ENCODE measurements at regions not wholly inside any gene's neighbourhood (a gene's known extent, or its start where the extent isn't known, plus 50 kb on each side); places are given as distances from the start of the nearest gene placed in this dataset.

- no peak for DNase-seq
- H3K27ac ChIP-seq (ENCODE audit: low read length), result no peak overlapping the region
- ChIA-PET CTCF (no interaction called here), POLR2A (no interaction called here)
- 89% methylated on average over 6 of the region's 10 CpGs for WGBS (ENCODE audit: insufficient coverage)
- H3K4me1 ChIP-seq (ENCODE audit: control insufficient read depth in 1 of 2, extremely low read depth in 1 of 2, insufficient read depth in 2 of 2, low read length in 2 of 2), result no peaks in the 10 kb centered on the region
- H3K36me3 ChIP-seq (ENCODE audit: control insufficient read depth in 2 of 2, extremely low read depth in 1 of 2, insufficient read depth in 1 of 2, low read length in 1 of 2), result no peaks in the 10 kb centered on the region
- Mint-ChIP-seq H3K4me1 (peaks cover 7 to 13% (median 11%) of the 10 kb centered on the region in 3 donors), H3K36me3 (no peaks in the 10 kb centered on the region), H3K4me3 (no peak overlapping the region), H3K27me3 (peaks cover 11% of the 10 kb centered on the region in 2 donors), H3K27ac (no peak overlapping the region), H3K9me3 (no peaks in the 10 kb centered on the region)
- H3K9me3 ChIP-seq, result no peaks in the 10 kb centered on the region
- ATAC-seq (replicated peaks in 1 of 4), result no peak
- H3K4me3 ChIP-seq (ENCODE audit: control insufficient read depth in 1 of 2, extremely low read depth in 1 of 2, low read length in 1 of 2), result no peak overlapping the region
- peaks cover 0 to 15% of the 10 kb centered on the region in 2 experiments for H3K27me3 ChIP-seq (replicated peaks in 1 of 2; ENCODE audit: control insufficient read depth in 2 of 2, extremely low read depth in 1 of 2, insufficient read depth in 2 of 2, low read length in 1 of 2)
These were observed 144.1 kb upstream of the IGSF21 start for GRCh38 chr1:17963513-17963912.

GRCh38 chr1:17965515-17966100, 142.0 kb upstream of the IGSF21 start:
- no peaks in the 10 kb centered on the region for H3K36me3 ChIP-seq (ENCODE audit: control insufficient read depth in 2 of 2, extremely low read depth in 1 of 2, insufficient read depth in 1 of 2, low read length in 1 of 2)
- H3K4me1 Mint-ChIP-seq, result peaks cover 0 to 4% (median 0%) of the 10 kb centered on the region in 3 donors
- H3K27ac Mint-ChIP-seq, result no peak overlapping the region
- H3K27ac ChIP-seq (ENCODE audit: low read length), result no peak overlapping the region
- H3K4me3 ChIP-seq (ENCODE audit: control insufficient read depth in 1 of 2, extremely low read depth in 1 of 2, low read length in 1 of 2), result no peak overlapping the region
- no peaks in the 10 kb centered on the region for H3K9me3 ChIP-seq
- ChIA-PET CTCF (no interaction called here), POLR2A (no interaction called here)
- H3K4me1 ChIP-seq (ENCODE audit: control insufficient read depth in 1 of 2, extremely low read depth in 1 of 2, insufficient read depth in 2 of 2, low read length in 2 of 2), result no peaks in the 10 kb centered on the region
- ATAC-seq (replicated peaks in 1 of 4) (no peak), DNase-seq (no peak)
- peaks cover 9 to 11% of the 10 kb centered on the region in 2 donors for H3K27me3 Mint-ChIP-seq
- no peaks in the 10 kb centered on the region for H3K9me3 Mint-ChIP-seq
- H3K27me3 ChIP-seq (replicated peaks in 1 of 2; ENCODE audit: control insufficient read depth in 2 of 2, extremely low read depth in 1 of 2, insufficient read depth in 2 of 2, low read length in 1 of 2), result peaks cover 0 to 19% of the 10 kb centered on the region in 2 experiments
- H3K4me3 Mint-ChIP-seq, result no peak overlapping the region
- H3K36me3 Mint-ChIP-seq, result no peaks in the 10 kb centered on the region
- WGBS (ENCODE audit: insufficient coverage), result no CpG with 5 or more reads among the region's 5 CpGs

GRCh38 chr1:17966341-17966740, 141.3 kb upstream of the IGSF21 start:
- no peak for ATAC-seq (replicated peaks in 1 of 4)
- no peak overlapping the region for H3K4me3 ChIP-seq (ENCODE audit: control insufficient read depth in 1 of 2, extremely low read depth in 1 of 2, low read length in 1 of 2)
- Mint-ChIP-seq H3K4me1 (peaks cover 0 to 4% (median 0%) of the 10 kb centered on the region in 3 donors), H3K27me3 (peaks cover 7 to 11% of the 10 kb centered on the region in 2 donors), H3K9me3 (no peaks in the 10 kb centered on the region), H3K27ac (no peak overlapping the region), H3K4me3 (no peak overlapping the region), H3K36me3 (no peaks in the 10 kb centered on the region)
- no peak overlapping the region for H3K27ac ChIP-seq (ENCODE audit: low read length)
- ChIA-PET POLR2A (no interaction called here), CTCF (no interaction called here)
- peaks cover 0 to 21% of the 10 kb centered on the region in 2 experiments for H3K27me3 ChIP-seq (replicated peaks in 1 of 2; ENCODE audit: control insufficient read depth in 2 of 2, extremely low read depth in 1 of 2, insufficient read depth in 2 of 2, low read length in 1 of 2)
- no peaks in the 10 kb centered on the region for H3K9me3 ChIP-seq
- H3K36me3 ChIP-seq (ENCODE audit: control insufficient read depth in 2 of 2, extremely low read depth in 1 of 2, insufficient read depth in 1 of 2, low read length in 1 of 2), result no peaks in the 10 kb centered on the region
- H3K4me1 ChIP-seq (ENCODE audit: control insufficient read depth in 1 of 2, extremely low read depth in 1 of 2, insufficient read depth in 2 of 2, low read length in 2 of 2), result no peaks in the 10 kb centered on the region
- no peak for DNase-seq
- WGBS (ENCODE audit: insufficient coverage), result 53% methylated on average over 2 of the region's 7 CpGs

- DNase-seq (no peak), ATAC-seq (replicated peaks in 1 of 4) (no peak)
- Mint-ChIP-seq H3K27ac (no peak overlapping the region), H3K9me3 (no peaks in the 10 kb centered on the region), H3K36me3 (no peaks in the 10 kb centered on the region), H3K4me1 (peaks cover 0 to 4% (median 0%) of the 10 kb centered on the region in 3 donors), H3K4me3 (no peak overlapping the region), H3K27me3 (peaks cover 2 to 7% of the 10 kb centered on the region in 2 donors)
- H3K36me3 ChIP-seq (ENCODE audit: control insufficient read depth in 2 of 2, extremely low read depth in 1 of 2, insufficient read depth in 1 of 2, low read length in 1 of 2), result no peaks in the 10 kb centered on the region
- H3K27me3 ChIP-seq (replicated peaks in 1 of 2; ENCODE audit: control insufficient read depth in 2 of 2, extremely low read depth in 1 of 2, insufficient read depth in 2 of 2, low read length in 1 of 2), result peaks cover 0 to 21% of the 10 kb centered on the region in 2 experiments
- ChIA-PET POLR2A (no interaction called here), CTCF (no interaction called here)
- H3K4me1 ChIP-seq (ENCODE audit: control insufficient read depth in 1 of 2, extremely low read depth in 1 of 2, insufficient read depth in 2 of 2, low read length in 2 of 2), result no peaks in the 10 kb centered on the region
- no peak overlapping the region for H3K27ac ChIP-seq (ENCODE audit: low read length)
- whole genome bisulfite sequencing (ENCODE audit: insufficient coverage), result 100% methylated on average over 1 of the region's 2 CpGs
- no peak overlapping the region for H3K4me3 ChIP-seq (ENCODE audit: control insufficient read depth in 1 of 2, extremely low read depth in 1 of 2, low read length in 1 of 2)
- no peaks in the 10 kb centered on the region for H3K9me3 ChIP-seq
These were observed 139.9 kb upstream of the IGSF21 start for GRCh38 chr1:17967623-17968255.

- Mint-ChIP-seq H3K4me1 (peaks cover 0 to 4% (median 0%) of the 10 kb centered on the region in 3 donors), H3K27me3 (peaks cover 4 to 12% of the 10 kb centered on the region in 2 donors), H3K36me3 (no peaks in the 10 kb centered on the region), H3K9me3 (no peaks in the 10 kb centered on the region), H3K27ac (no peak overlapping the region), H3K4me3 (no peak overlapping the region)
- DNase-seq (no peak), ATAC-seq (replicated peaks in 1 of 4) (no peak)
- Histone ChIP-seq H3K27me3 (replicated peaks in 1 of 2; ENCODE audit: control insufficient read depth in 2 of 2, extremely low read depth in 1 of 2, insufficient read depth in 2 of 2, low read length in 1 of 2) (peaks cover 0 to 18% of the 10 kb centered on the region in 2 experiments), H3K4me3 (ENCODE audit: control insufficient read depth in 1 of 2, extremely low read depth in 1 of 2, low read length in 1 of 2) (no peak overlapping the region), H3K9me3 (no peaks in the 10 kb centered on the region), H3K27ac (ENCODE audit: low read length) (no peak overlapping the region), H3K36me3 (ENCODE audit: control insufficient read depth in 2 of 2, extremely low read depth in 1 of 2, insufficient read depth in 1 of 2, low read length in 1 of 2) (no peaks in the 10 kb centered on the region), H3K4me1 (ENCODE audit: control insufficient read depth in 1 of 2, extremely low read depth in 1 of 2, insufficient read depth in 2 of 2, low read length in 2 of 2) (no peaks in the 10 kb centered on the region)
- POLR2A ChIA-PET, result no interaction called here
- CTCF ChIA-PET, result no interaction called here
- 93% methylated on average over 3 of the region's 5 CpGs for WGBS (ENCODE audit: insufficient coverage)
These were observed 136.8 kb upstream of the IGSF21 start for GRCh38 chr1:17970757-17971156.

GRCh38 chr1:17973694-17974093, 133.9 kb upstream of the IGSF21 start:
- H3K36me3 Mint-ChIP-seq, result no peaks in the 10 kb centered on the region
- peaks cover 0 to 12% of the 10 kb centered on the region in 2 experiments for H3K27me3 ChIP-seq (replicated peaks in 1 of 2; ENCODE audit: control insufficient read depth in 2 of 2, extremely low read depth in 1 of 2, insufficient read depth in 2 of 2, low read length in 1 of 2)
- H3K4me1 Mint-ChIP-seq, result no peaks in the 10 kb centered on the region
- H3K4me3 ChIP-seq (ENCODE audit: control insufficient read depth in 1 of 2, extremely low read depth in 1 of 2, low read length in 1 of 2), result no peak overlapping the region
- H3K27ac ChIP-seq (ENCODE audit: low read length), result no peak overlapping the region
- no peak overlapping the region for H3K4me3 Mint-ChIP-seq
- POLR2A ChIA-PET, result no interaction called here
- CTCF ChIA-PET, result interaction anchor here in 1 of 2 donors (0.6 kb wide), 1 partner anchor 786 kb away, joined by 3 read pairs; no protein-coding TSS in a partner anchor
- H3K4me1 ChIP-seq (ENCODE audit: control insufficient read depth in 1 of 2, extremely low read depth in 1 of 2, insufficient read depth in 2 of 2, low read length in 2 of 2), result no peaks in the 10 kb centered on the region
- no peak overlapping the region for H3K27ac Mint-ChIP-seq
- WGBS (ENCODE audit: insufficient coverage), result 50% methylated on average over 3 of the region's 8 CpGs
- H3K9me3 Mint-ChIP-seq, result no peaks in the 10 kb centered on the region
- peaks cover 6 to 15% of the 10 kb centered on the region in 2 donors for H3K27me3 Mint-ChIP-seq
- H3K9me3 ChIP-seq, result no peaks in the 10 kb centered on the region
- DNase-seq, result no peak
- H3K36me3 ChIP-seq (ENCODE audit: control insufficient read depth in 2 of 2, extremely low read depth in 1 of 2, insufficient read depth in 1 of 2, low read length in 1 of 2), result no peaks in the 10 kb centered on the region
- no peak for ATAC-seq (replicated peaks in 1 of 4)

Data from T-cell (primary cell).